ENCODE measurements at regions not wholly inside any gene's neighbourhood (a gene's known extent, or its start where the extent isn't known, plus 50 kb on each side); places are given as distances from the start of the nearest gene placed in this dataset.

- TF ChIP-seq, protein P1, sequence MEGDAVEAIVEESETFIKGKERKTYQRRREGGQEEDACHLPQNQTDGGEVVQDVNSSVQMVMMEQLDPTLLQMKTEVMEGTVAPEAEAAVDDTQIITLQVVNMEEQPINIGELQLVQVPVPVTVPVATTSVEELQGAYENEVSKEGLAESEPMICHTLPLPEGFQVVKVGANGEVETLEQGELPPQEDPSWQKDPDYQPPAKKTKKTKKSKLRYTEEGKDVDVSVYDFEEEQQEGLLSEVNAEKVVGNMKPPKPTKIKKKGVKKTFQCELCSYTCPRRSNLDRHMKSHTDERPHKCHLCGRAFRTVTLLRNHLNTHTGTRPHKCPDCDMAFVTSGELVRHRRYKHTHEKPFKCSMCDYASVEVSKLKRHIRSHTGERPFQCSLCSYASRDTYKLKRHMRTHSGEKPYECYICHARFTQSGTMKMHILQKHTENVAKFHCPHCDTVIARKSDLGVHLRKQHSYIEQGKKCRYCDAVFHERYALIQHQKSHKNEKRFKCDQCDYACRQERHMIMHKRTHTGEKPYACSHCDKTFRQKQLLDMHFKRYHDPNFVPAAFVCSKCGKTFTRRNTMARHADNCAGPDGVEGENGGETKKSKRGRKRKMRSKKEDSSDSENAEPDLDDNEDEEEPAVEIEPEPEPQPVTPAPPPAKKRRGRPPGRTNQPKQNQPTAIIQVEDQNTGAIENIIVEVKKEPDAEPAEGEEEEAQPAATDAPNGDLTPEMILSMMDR (IDR thresholded peaks at IDR 0.05; ENCODE audit: insufficient read depth, low read depth, low read length, missing control alignments) = no peak
- DNase-seq (ENCODE audit: low read depth) = no peak
- no peak overlapping the region for H3K4me3 ChIP-seq (ENCODE audit: low read depth, low read length)
Measured at GRCh38 chr3:69568458-69568857, 170.8 kb upstream of the MITF start.

DNA sequence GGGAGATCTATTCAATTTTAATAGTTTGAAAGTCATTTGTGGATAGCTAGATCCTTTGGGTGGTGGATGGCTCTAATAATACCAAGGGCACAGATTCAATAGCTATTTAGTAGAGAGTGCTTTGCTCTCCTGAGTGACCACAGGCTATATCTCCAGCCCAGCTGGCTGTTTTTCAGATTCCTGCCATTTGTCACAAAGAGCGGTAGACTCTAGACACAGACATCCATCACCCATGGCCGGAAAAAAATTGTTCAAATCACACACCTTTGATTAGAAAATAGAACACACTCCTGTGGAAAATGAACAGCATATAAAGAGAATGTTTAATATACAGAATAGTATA lies 171.6 kb upstream of the MITF start:
- DNase-seq (ENCODE audit: low read depth) = no peak
- H3K4me3 ChIP-seq (ENCODE audit: low read depth, low read length) = no peak overlapping the region
- TF ChIP-seq, protein P1 (IDR thresholded peaks at IDR 0.05; ENCODE audit: insufficient read depth, low read depth, low read length, missing control alignments) = no peak

- DNase-seq (ENCODE audit: low read depth) = no peak
- TF ChIP-seq, protein P1 (IDR thresholded peaks at IDR 0.05; ENCODE audit: insufficient read depth, low read depth, low read length, missing control alignments) = no peak
- no peak overlapping the region for H3K4me3 ChIP-seq (ENCODE audit: low read depth, low read length)
Measured at GRCh38 chr3:69567023-69567709, 172.1 kb upstream of the MITF start.

- H3K4me3 ChIP-seq (ENCODE audit: low read depth, low read length) = no peak overlapping the region
- TF ChIP-seq, protein P1 (IDR thresholded peaks at IDR 0.05; ENCODE audit: insufficient read depth, low read depth, low read length, missing control alignments) = no peak
- no peak for DNase-seq (ENCODE audit: low read depth)
Measured at GRCh38 chr3:69566275-69566674, 173.0 kb upstream of the MITF start.

- no peak overlapping the region for H3K4me3 ChIP-seq (ENCODE audit: low read depth, low read length)
- TF ChIP-seq, protein P1 (IDR thresholded peaks at IDR 0.05; ENCODE audit: insufficient read depth, low read depth, low read length, missing control alignments) = no peak
- no peak for DNase-seq (ENCODE audit: low read depth)
Measured at GRCh38 chr3:69565316-69565715, 173.9 kb upstream of the MITF start.

- no peak overlapping the region for H3K4me3 ChIP-seq (ENCODE audit: low read depth, low read length)
- TF ChIP-seq, protein P1 (IDR thresholded peaks at IDR 0.05; ENCODE audit: insufficient read depth, low read depth, low read length, missing control alignments) = no peak
- DNase-seq (ENCODE audit: low read depth) = no peak
Measured at GRCh38 chr3:69563981-69564380, 175.3 kb upstream of the MITF start.

DNA sequence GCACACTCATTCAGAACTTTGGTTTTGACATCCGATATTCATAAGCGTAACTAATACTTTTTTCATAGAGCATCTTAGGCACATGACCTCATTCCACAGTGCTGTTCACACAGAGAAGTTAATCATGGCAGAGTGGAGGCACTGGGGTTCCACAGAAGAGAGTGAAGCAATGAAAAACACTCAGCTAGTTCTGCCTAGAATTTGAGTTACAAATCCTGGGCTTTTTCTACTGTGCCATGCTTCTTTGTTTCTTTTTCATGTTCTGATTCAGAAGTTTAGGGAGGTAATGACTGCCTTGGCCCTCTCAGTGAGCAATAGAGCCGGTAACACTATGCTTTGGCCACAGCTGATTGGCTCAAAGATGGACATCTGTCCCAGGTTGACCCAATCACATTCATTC lies 176.1 kb upstream of the MITF start:
- TF ChIP-seq, protein P1 (IDR thresholded peaks at IDR 0.05; ENCODE audit: insufficient read depth, low read depth, low read length, missing control alignments) = no peak
- no peak for DNase-seq (ENCODE audit: low read depth)
- H3K4me3 ChIP-seq (ENCODE audit: low read depth, low read length) = no peak overlapping the region
